ENCODE measurements at regions not wholly inside any gene's neighbourhood (a gene's known extent, or its start where the extent isn't known, plus 50 kb on each side); places are given as distances from the start of the nearest gene placed in this dataset.

GRCh38 chr2:7777668-7778067, 860.5 kb downstream of the RNF144A start:
- Histone ChIP-seq H3K9ac (ENCODE audit: insufficient read depth in 1 of 2, low read depth in 2 of 2, low read length in 2 of 2) (no peak overlapping the region), H3K4me2 (ENCODE audit: insufficient read depth, low read length) (no peak overlapping the region), H3K27ac (ENCODE audit: extremely low read depth, low read depth, low read length) (no peak overlapping the region), H2AFZ (ENCODE audit: low read depth, low read length) (no peak overlapping the region), H4K20me1 (replicated peaks; ENCODE audit: control insufficient read depth, insufficient read depth, low read length) (no peaks in the 10 kb centered on the region), H3K4me1 (replicated peaks in 1 of 2; ENCODE audit: control insufficient read depth in 2 of 2, insufficient read depth in 2 of 2, low read length in 2 of 2) (no peaks in the 10 kb centered on the region), H3K9me3 (replicated peaks; ENCODE audit: control insufficient read depth, insufficient read depth, low read depth, low read length) (no peaks in the 10 kb centered on the region), H3K9me1 (ENCODE audit: control insufficient read depth, insufficient read depth, low read length) (no peaks in the 10 kb centered on the region), H3K4me3 (no peak overlapping the region), H3K27me3 (ENCODE audit: control insufficient read depth in 2 of 2, insufficient read depth in 2 of 2, low read length in 2 of 2) (no peaks in the 10 kb centered on the region; a peak in 1 of 5 replicates), H3K36me3 (ENCODE audit: control insufficient read depth, insufficient read depth, low read length) (no peaks in the 10 kb centered on the region), H3K79me2 (ENCODE audit: control insufficient read depth, insufficient read depth, low read length) (no peaks in the 10 kb centered on the region)
- ATAC-seq = no peak
- in situ Hi-C loops (cut with MboI) = no loop called here
- 0% methylated on average over 3 of the region's 3 CpGs for WGBS (ENCODE audit: insufficient coverage, low coverage, missing lambda C conversion rate)
- CTCF ChIA-PET (ENCODE audit: low intra/inter-chr PET ratio) = no interaction called here
- POLR2A ChIA-PET = no interaction called here
- no peak for DNase-seq (ENCODE audit: extremely low read depth in 1 of 4, low spot score in 3 of 4)
- no TSS peak for BruUV-seq (replicated peaks)
- intact Hi-C loops (cut with micrococcal nuclease) = no loop called here
- no peak for FAIRE-seq
- no peak for TF ChIP-seq PHF20 (IDR thresholded peaks at IDR 0.05; ENCODE audit: partially characterized antibody)
- TF ChIP-seq, protein P1, sequence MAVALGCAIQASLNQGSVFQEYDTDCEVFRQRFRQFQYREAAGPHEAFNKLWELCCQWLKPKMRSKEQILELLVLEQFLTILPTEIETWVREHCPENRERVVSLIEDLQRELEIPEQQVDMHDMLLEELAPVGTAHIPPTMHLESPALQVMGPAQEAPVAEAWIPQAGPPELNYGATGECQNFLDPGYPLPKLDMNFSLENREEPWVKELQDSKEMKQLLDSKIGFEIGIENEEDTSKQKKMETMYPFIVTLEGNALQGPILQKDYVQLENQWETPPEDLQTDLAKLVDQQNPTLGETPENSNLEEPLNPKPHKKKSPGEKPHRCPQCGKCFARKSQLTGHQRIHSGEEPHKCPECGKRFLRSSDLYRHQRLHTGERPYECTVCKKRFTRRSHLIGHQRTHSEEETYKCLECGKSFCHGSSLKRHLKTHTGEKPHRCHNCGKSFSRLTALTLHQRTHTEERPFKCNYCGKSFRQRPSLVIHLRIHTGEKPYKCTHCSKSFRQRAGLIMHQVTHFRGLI (CRISPR knock-in tag; IDR thresholded peaks at IDR 0.05) = no peak
- TF ChIP-seq PURB (CRISPR knock-in tag; IDR thresholded peaks at IDR 0.05; ENCODE audit: low read depth) = no peak
- TF ChIP-seq ZNF408 (CRISPR knock-in tag; IDR thresholded peaks at IDR 0.05; ENCODE audit: low read depth) = no peak
- no peak for TF ChIP-seq NFYB (IDR thresholded peaks at IDR 0.05; ENCODE audit: extremely low read depth, insufficient read length)
- TF ChIP-seq ZNF398 (CRISPR knock-in tag; IDR thresholded peaks at IDR 0.05) = no peak
- no peak for TF ChIP-seq SPI1 (IDR thresholded peaks at IDR 0.05; ENCODE audit: borderline replicate concordance, low read depth, low read length)
- TF ChIP-seq ZNF324 (CRISPR knock-in tag; IDR thresholded peaks at IDR 0.05) = no peak
- TF ChIP-seq, protein P2, sequence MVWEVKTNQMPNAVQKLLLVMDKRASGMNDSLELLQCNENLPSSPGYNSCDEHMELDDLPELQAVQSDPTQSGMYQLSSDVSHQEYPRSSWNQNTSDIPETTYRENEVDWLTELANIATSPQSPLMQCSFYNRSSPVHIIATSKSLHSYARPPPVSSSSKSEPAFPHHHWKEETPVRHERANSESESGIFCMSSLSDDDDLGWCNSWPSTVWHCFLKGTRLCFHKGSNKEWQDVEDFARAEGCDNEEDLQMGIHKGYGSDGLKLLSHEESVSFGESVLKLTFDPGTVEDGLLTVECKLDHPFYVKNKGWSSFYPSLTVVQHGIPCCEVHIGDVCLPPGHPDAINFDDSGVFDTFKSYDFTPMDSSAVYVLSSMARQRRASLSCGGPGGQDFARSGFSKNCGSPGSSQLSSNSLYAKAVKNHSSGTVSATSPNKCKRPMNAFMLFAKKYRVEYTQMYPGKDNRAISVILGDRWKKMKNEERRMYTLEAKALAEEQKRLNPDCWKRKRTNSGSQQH (CRISPR knock-in tag; IDR thresholded peaks at IDR 0.05) = no peak
- no peak for TF ChIP-seq GATAD2B (IDR thresholded peaks at IDR 0.05; ENCODE audit: borderline replicate concordance)
- TF ChIP-seq RFX5 (IDR thresholded peaks at IDR 0.05; ENCODE audit: low read depth, low read length) = no peak
- no peak for TF ChIP-seq HNRNPUL1 (IDR thresholded peaks at IDR 0.05; ENCODE audit: low read length)
- no peak for TF ChIP-seq ZNF592 (IDR thresholded peaks at IDR 0.05)
- TF ChIP-seq ESRRA (IDR thresholded peaks at IDR 0.05; ENCODE audit: borderline replicate concordance, low read depth) = no peak
- TF ChIP-seq SOX6 (IDR thresholded peaks at IDR 0.05) = no peak
- TF ChIP-seq SETDB1 (IDR thresholded peaks at IDR 0.05; ENCODE audit: low read length) = no peak

Measured in K562 (cell line).